ENCODE measurements at regions not wholly inside any gene's neighbourhood (a gene's known extent, or its start where the extent isn't known, plus 50 kb on each side); places are given as distances from the start of the nearest gene placed in this dataset.

- intact Hi-C loops (cut with micrococcal nuclease; ENCODE audit: unreplicated experiment) (no loop called here), in situ Hi-C loops (cut with HindIII; ENCODE audit: low pct_unique_long_range_greater_than_20kb, low sequenced_read_pairs) (no loop called here)
- BruUV-seq (replicated peaks) = no TSS peak
- H3K27me3 ChIP-seq (ENCODE audit: control insufficient read depth, insufficient read depth, low read length) = no peaks in the 10 kb centered on the region
- ChIA-PET POLR2A (no interaction called here), CTCF (no interaction called here)
- TF ChIP-seq POLR2AphosphoS5 (IDR thresholded peaks at IDR 0.05; ENCODE audit: low read depth, low read length) (no peak), TCF7L2 (IDR thresholded peaks at IDR 0.05; ENCODE audit: low read depth, low read length) (no peak), SIN3A (IDR thresholded peaks at IDR 0.05; ENCODE audit: borderline replicate concordance, insufficient read depth, low read depth, low read length) (no peak), CTCF (IDR thresholded peaks at IDR 0.05) (no peak), REST (IDR thresholded peaks at IDR 0.05; ENCODE audit: insufficient read depth in 1 of 2, low read depth in 2 of 2, low read length in 1 of 2) (no peak)
- no peaks in the 10 kb centered on the region for H3K36me3 ChIP-seq (ENCODE audit: control insufficient read depth, insufficient read depth, low read length)
- no peaks in the 10 kb centered on the region for H3K4me1 ChIP-seq (ENCODE audit: control insufficient read depth, insufficient read depth, low read length)
- no peak for DNase-seq (ENCODE audit: low read depth, low spot score)
- H3K27ac ChIP-seq (ENCODE audit: low read length) = no peak overlapping the region
- H3K4me3 ChIP-seq (ENCODE audit: low read depth in 2 of 2, low read length in 2 of 2) = no peak overlapping the region
- ATAC-seq = no peak
- H3K9me3 ChIP-seq (ENCODE audit: control insufficient read depth, insufficient read depth, low read depth, low read length) = peaks cover 2% of the 10 kb centered on the region; the same call in 1 of the 2 replicates
These were observed 263.2 kb downstream of the RAD51AP2 start for GRCh38 chr2:17255071-17255470.

- Histone ChIP-seq H3K4me3 (ENCODE audit: low read depth in 2 of 2, low read length in 2 of 2) (no peak overlapping the region), H3K36me3 (ENCODE audit: control insufficient read depth, insufficient read depth, low read length) (no peaks in the 10 kb centered on the region), H3K9me3 (ENCODE audit: control insufficient read depth, insufficient read depth, low read depth, low read length) (peaks cover 2% of the 10 kb centered on the region; the same call in 1 of the 2 replicates), H3K27ac (ENCODE audit: low read length) (no peak overlapping the region), H3K27me3 (ENCODE audit: control insufficient read depth, insufficient read depth, low read length) (no peaks in the 10 kb centered on the region), H3K4me1 (ENCODE audit: control insufficient read depth, insufficient read depth, low read length) (no peaks in the 10 kb centered on the region)
- BruUV-seq (replicated peaks) = no TSS peak
- intact Hi-C loops (cut with micrococcal nuclease; ENCODE audit: unreplicated experiment) (no loop called here), in situ Hi-C loops (cut with HindIII; ENCODE audit: low pct_unique_long_range_greater_than_20kb, low sequenced_read_pairs) (no loop called here)
- TF ChIP-seq SIN3A (IDR thresholded peaks at IDR 0.05; ENCODE audit: borderline replicate concordance, insufficient read depth, low read depth, low read length) = no peak
- no peak for TF ChIP-seq CTCF (IDR thresholded peaks at IDR 0.05)
- no peak for TF ChIP-seq POLR2AphosphoS5 (IDR thresholded peaks at IDR 0.05; ENCODE audit: low read depth, low read length)
- no peak for TF ChIP-seq TCF7L2 (IDR thresholded peaks at IDR 0.05; ENCODE audit: low read depth, low read length)
- no peak for TF ChIP-seq REST (IDR thresholded peaks at IDR 0.05; ENCODE audit: insufficient read depth in 1 of 2, low read depth in 2 of 2, low read length in 1 of 2)
- ChIA-PET POLR2A (no interaction called here), CTCF (no interaction called here)
- no peak for DNase-seq (ENCODE audit: low read depth, low spot score)
- no peak for ATAC-seq
These were observed 263.8 kb downstream of the RAD51AP2 start for GRCh38 chr2:17254421-17254820.

Measured in Panc1 (cell line).